ENCODE measurements at regions not wholly inside any gene's neighbourhood (a gene's known extent, or its start where the extent isn't known, plus 50 kb on each side); places are given as distances from the start of the nearest gene placed in this dataset.

- TF ChIP-seq CTCF (IDR thresholded peaks at IDR 0.05; ENCODE audit: insufficient read depth, low read length) (no peak), REST (IDR thresholded peaks at IDR 0.05; ENCODE audit: insufficient replicate concordance, low read depth) (no peak), POLR2AphosphoS5 (IDR thresholded peaks at IDR 0.05; ENCODE audit: low read depth) (no peak), SPI1 (IDR thresholded peaks at IDR 0.05; ENCODE audit: borderline replicate concordance, low read depth) (no peak)
Observed at GRCh38 chr2:128685841-128686496, 367.3 kb upstream of the HS6ST1 start.

Data from HL-60 (cell line).